Transverse colon (tissue), 4 donors: ENCODE measurements at regions not wholly inside any gene's neighbourhood (a gene's known extent, or its start where the extent isn't known, plus 50 kb on each side); places are given as distances from the start of the nearest gene placed in this dataset.

Experiments used
- DNase-seq: peaks from one replicate; pipeline ENCODE4 v3.0.0-alpha.2; 2019
- H3K27ac ChIP-seq, 4 donors: fragments of 200-600 bp; sonication (generic); 2 replicates each; pipeline ENCODE4 v1.5.1; 2016 to 2018; ENCODE audit warnings: inconsistent platforms in 4 of 4
- H3K27me3 ChIP-seq: fragments of 200-600 bp; sonication (generic); 2 replicates; pipeline ENCODE4 v1.5.1; 2017; ENCODE audit warnings: inconsistent platforms
- H3K36me3 ChIP-seq, 4 donors: fragments of 200-600 bp; sonication (generic); 2 replicates each; pipeline ENCODE4 v1.5.1; 2017 to 2019; ENCODE audit warnings: inconsistent platforms in 4 of 4
- H3K4me1 ChIP-seq, 4 donors: fragments of 200-600 bp; sonication (generic); 2 replicates each; pipeline ENCODE4 v1.5.1; 2017 to 2020; ENCODE audit warnings: inconsistent platforms in 4 of 4
- H3K4me3 ChIP-seq, 4 donors: fragments of 200-600 bp; sonication (generic); 1 replicate in 1 of 4; 2 replicates in 3 of 4; pipeline versions ENCODE4 v1.5.1 to v1.6.1; 2017 to 2019; ENCODE audit warnings: inconsistent platforms in 4 of 4
- H3K9me3 ChIP-seq, 2 donors: fragments of 200-600 bp; sonication (generic); 2 replicates each; pipeline ENCODE4 v1.5.1; 2017 to 2019; ENCODE audit warnings: inconsistent platforms in 2 of 2
- EP300 ChIP-seq: sonication (generic); formaldehyde crosslinking; IDR thresholded peaks from one replicate; pipeline ENCODE4 v1.6.1; 2017; ENCODE audit warnings: antibody characterized with exemption, low read depth
- POLR2A ChIP-seq: fragments of 450-650 bp; IDR thresholded peaks from one replicate; pipeline ENCODE4 v1.6.1; 2016; ENCODE audit warnings: antibody characterized with exemption, mild to moderate bottlenecking, moderate library complexity
- POLR2AphosphoS5 ChIP-seq, 3 donors: sonication (generic); formaldehyde crosslinking; IDR thresholded peaks; one replicate each; pipeline ENCODE4 v1.6.1; 2016; ENCODE audit warnings: antibody characterized with exemption in 3 of 3
- WGBS, 2 donors: methylation state at CpG; one replicate each; pipeline ENCODE4 v1.1.5; 2018; ENCODE audit warnings: low coverage in 1 of 2; 5-methylcytosine and 5-hydroxymethylcytosine counted together
- in situ Hi-C, 4 donors: fragments of 200-750 bp; cut with MboI; loops; one replicate each; pipeline versions ENCODE4 v1.15.0 to v1.15.1; 2017; ENCODE audit warnings: low sequenced_read_pairs in 3 of 4, low pct_ligation_motif_present in 1 of 4, low pct_unique_long_range_greater_than_20kb in 1 of 4
- intact Hi-C: fragments of 100-400 bp; cut with DNase I; formaldehyde crosslinking; loops from one replicate; pipeline ENCODE4 v1.15.1; 2023; ENCODE audit warnings: low total_unique reads
- TF ChIP-seq, protein P1 (sequence below), 5 experiments: fragments of 200-600 bp in 3 of 5; fragments of 450-650 bp in 2 of 5; sonication (generic) in 3 of 5; IDR thresholded peaks; 1 replicate in 2 of 5; 2 replicates in 3 of 5; pipeline ENCODE4 v1.5.1; 2016 to 2017; ENCODE audit warnings: antibody characterized with exemption in 5 of 5, inconsistent platforms in 3 of 5, mild to moderate bottlenecking in 2 of 5, moderate library complexity in 1 of 5

DNA sequence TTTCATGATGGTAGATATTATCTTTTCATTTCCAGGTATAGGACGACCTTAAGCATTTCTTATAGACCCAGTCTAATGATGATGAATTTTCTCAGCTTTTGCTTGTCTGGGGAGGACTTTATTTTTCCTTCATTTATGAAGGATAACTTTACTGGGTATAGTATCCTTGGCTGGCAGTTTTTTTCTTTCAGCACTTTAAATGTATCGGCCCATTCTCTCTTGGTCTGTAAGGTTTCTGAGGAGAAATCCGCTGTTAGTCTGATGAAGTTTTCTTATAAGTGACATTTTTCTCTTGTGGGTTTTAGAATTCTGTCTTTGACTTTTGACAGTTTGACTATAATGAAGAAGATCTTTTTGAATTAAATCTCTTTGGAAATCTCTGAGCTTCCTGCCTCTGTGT is 144.7 kb upstream of the SLC22A23 start:
- H3K9me3 ChIP-seq, result peaks cover 11 to 12% of the 10 kb centered on the region in 2 donors
- no peak overlapping the region for H3K27ac ChIP-seq
- in situ Hi-C loops, result no loop called here
- no peaks in the 10 kb centered on the region for H3K4me1 ChIP-seq
- H3K36me3 ChIP-seq, result no peaks in the 10 kb centered on the region
- H3K4me3 ChIP-seq, result no peak overlapping the region
- intact Hi-C loops, result no loop called here
- peaks cover 17% of the 10 kb centered on the region for H3K27me3 ChIP-seq
- DNase-seq, result no peak
- 95 to 100% methylated on average over 2 to 3 of the region's 3 CpGs for WGBS, 2 donors
- TF ChIP-seq EP300 (no peak), POLR2AphosphoS5 (IDR thresholded peaks at IDR 0.05) (no peak), POLR2A (no peak)
- TF ChIP-seq, protein P1, sequence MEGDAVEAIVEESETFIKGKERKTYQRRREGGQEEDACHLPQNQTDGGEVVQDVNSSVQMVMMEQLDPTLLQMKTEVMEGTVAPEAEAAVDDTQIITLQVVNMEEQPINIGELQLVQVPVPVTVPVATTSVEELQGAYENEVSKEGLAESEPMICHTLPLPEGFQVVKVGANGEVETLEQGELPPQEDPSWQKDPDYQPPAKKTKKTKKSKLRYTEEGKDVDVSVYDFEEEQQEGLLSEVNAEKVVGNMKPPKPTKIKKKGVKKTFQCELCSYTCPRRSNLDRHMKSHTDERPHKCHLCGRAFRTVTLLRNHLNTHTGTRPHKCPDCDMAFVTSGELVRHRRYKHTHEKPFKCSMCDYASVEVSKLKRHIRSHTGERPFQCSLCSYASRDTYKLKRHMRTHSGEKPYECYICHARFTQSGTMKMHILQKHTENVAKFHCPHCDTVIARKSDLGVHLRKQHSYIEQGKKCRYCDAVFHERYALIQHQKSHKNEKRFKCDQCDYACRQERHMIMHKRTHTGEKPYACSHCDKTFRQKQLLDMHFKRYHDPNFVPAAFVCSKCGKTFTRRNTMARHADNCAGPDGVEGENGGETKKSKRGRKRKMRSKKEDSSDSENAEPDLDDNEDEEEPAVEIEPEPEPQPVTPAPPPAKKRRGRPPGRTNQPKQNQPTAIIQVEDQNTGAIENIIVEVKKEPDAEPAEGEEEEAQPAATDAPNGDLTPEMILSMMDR (IDR thresholded peaks at IDR 0.05), result no peak

DNA sequence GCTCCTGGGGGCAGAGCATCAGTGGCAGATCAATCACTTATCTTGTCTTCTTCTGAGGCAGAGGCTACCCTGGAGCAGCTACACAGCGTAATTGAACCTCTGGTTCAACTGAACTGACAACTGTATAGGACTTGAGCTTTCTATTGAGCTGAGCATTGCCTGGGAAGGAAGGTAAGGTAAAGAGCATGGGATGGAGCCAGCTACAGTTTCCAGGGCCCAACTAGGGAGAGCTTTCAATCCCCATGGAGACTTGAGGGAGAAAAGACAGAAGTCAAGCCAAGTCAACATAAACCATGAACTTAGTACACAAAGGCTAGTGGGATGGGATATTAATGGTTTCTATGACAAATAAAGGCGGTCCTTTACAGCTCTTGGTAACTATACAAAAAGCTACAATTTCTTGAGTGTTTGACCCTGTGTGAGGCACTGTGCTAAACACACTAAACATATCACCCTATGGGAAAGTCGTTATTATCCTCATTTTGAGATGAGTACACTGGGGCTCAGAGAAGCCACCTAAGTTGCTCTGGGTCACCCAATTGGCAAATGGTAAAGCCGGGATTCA is 140.7 kb upstream of the SLC22A23 start:
- peaks cover 11 to 12% of the 10 kb centered on the region in 2 donors for H3K9me3 ChIP-seq
- intact Hi-C loops (loop anchor here (10.0 kb wide), 1 partner anchor 83 kb away; no protein-coding TSS in a partner anchor), in situ Hi-C loops (no loop called here)
- TF ChIP-seq EP300 (no peak), POLR2AphosphoS5 (IDR thresholded peaks at IDR 0.05) (no peak), POLR2A (no peak)
- TF ChIP-seq, protein P1 (IDR thresholded peaks at IDR 0.05), result no peak
- no peak overlapping the region for H3K4me3 ChIP-seq
- no peaks in the 10 kb centered on the region for H3K36me3 ChIP-seq
- DNase-seq, result no peak
- no peak overlapping the region for H3K27ac ChIP-seq
- WGBS, 2 donors, result 85 to 95% methylated on average over 4 of the region's 4 CpGs
- H3K27me3 ChIP-seq, result peaks cover 17% of the 10 kb centered on the region
- no peaks in the 10 kb centered on the region for H3K4me1 ChIP-seq

DNA sequence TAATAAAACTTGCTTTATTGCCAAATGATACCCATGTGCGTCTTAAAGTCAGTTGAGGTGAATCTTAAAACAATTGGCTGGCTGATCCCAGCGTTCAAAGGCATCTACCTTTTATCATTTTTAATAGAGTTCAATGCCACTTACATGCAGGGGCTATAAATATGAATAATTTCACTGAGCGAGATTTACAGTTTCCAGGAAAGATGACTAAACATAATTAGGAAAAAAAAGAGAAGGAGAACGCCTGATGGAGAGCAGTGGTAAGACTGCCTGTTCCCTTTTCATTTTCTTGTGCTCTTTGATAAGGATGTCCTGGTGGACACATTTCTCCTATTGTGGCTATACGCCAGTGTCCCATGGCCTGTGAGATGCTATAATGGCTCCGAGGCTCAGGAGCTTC is 139.9 kb upstream of the SLC22A23 start:
- no peak overlapping the region for H3K27ac ChIP-seq
- H3K4me3 ChIP-seq, result no peak overlapping the region
- no peaks in the 10 kb centered on the region for H3K36me3 ChIP-seq
- in situ Hi-C loops, result no loop called here
- TF ChIP-seq POLR2A, result no peak
- no peak for TF ChIP-seq POLR2AphosphoS5 (IDR thresholded peaks at IDR 0.05)
- TF ChIP-seq EP300, result no peak
- TF ChIP-seq, protein P1 (IDR thresholded peaks at IDR 0.05), result no peak
- intact Hi-C loops, result loop anchor here (10.0 kb wide), 1 partner anchor 82 kb away; no protein-coding TSS in a partner anchor
- peaks cover 5% of the 10 kb centered on the region in 2 donors for H3K9me3 ChIP-seq
- no peaks in the 10 kb centered on the region for H3K4me1 ChIP-seq
- 50 to 66% methylated on average over 6 of the region's 6 CpGs for WGBS, 2 donors
- no peak for DNase-seq
- H3K27me3 ChIP-seq, result peaks cover 15% of the 10 kb centered on the region

DNA sequence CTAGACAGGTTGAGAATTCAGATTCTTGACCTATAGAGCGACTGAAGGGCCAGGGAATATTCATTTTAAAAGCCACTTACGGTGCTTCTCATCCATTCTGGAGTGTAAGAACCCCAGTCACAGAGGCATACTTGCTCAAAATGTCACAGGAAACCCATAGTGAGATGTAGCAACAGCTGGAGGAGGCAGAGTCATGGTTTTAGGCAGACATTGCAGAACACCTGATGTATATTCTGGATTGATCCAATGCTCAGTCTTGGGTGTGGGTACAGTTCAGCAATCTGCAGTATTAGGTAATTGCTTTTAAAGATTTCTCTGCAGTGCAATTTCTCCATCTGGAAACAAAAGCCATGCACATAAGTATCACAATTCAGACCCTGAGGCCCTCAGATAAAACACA is 137.4 kb upstream of the SLC22A23 start:
- WGBS, 2 donors, result 90% methylated on average over 2 of the region's 2 CpGs; no CpG with 5 or more reads in 1 of the 2 donors
- DNase-seq, result no peak
- Histone ChIP-seq H3K9me3 (no peaks in the 10 kb centered on the region), H3K4me1 (no peaks in the 10 kb centered on the region), H3K27me3 (no peaks in the 10 kb centered on the region), H3K36me3 (no peaks in the 10 kb centered on the region), H3K27ac (no peak overlapping the region), H3K4me3 (no peak overlapping the region)
- in situ Hi-C loops (no loop called here), intact Hi-C loops (loop anchor here (10.0 kb wide), 1 partner anchor 79 kb away; no protein-coding TSS in a partner anchor)
- TF ChIP-seq, protein P1 (IDR thresholded peaks at IDR 0.05), result no peak
- TF ChIP-seq POLR2AphosphoS5 (IDR thresholded peaks at IDR 0.05), result no peak
- no peak for TF ChIP-seq POLR2A
- TF ChIP-seq EP300, result no peak
